ENCODE measurements at regions not wholly inside any gene's neighbourhood (a gene's known extent, or its start where the extent isn't known, plus 50 kb on each side); places are given as distances from the start of the nearest gene placed in this dataset.
A peak's percentile ranks its signal among the peaks of the same experiment; 100 is the strongest.

- no peak for DNase-seq
Observed at GRCh38 chr4:10973686-10974085, 289.1 kb upstream of the CLNK start.

- no peak for DNase-seq
Observed at GRCh38 chr4:10971800-10972401, 287.3 kb upstream of the CLNK start.

GRCh38 chr4:10965196-10965595, 280.6 kb upstream of the CLNK start:
- no peak for DNase-seq

- DNase-seq: no peak
Observed at GRCh38 chr4:10963958-10964703, 279.6 kb upstream of the CLNK start.

- DNase-seq: no peak
Observed at GRCh38 chr4:10963241-10963640, 278.7 kb upstream of the CLNK start.

GRCh38 chr4:10962246-10962645, 277.7 kb upstream of the CLNK start:
- no peak for DNase-seq

- DNase-seq: no peak
Observed at GRCh38 chr4:10960389-10960788, 275.8 kb upstream of the CLNK start.

GRCh38 chr4:10959586-10959985, 275.0 kb upstream of the CLNK start:
- DNase-seq: no peak

- DNase-seq: no peak
Observed at GRCh38 chr4:10958226-10958856, 273.8 kb upstream of the CLNK start.

GRCh38 chr4:10951306-10951705, 266.7 kb upstream of the CLNK start:
- DNase-seq: no peak

- no peak for DNase-seq
Observed at GRCh38 chr4:10949039-10949733, 264.6 kb upstream of the CLNK start.

- no peak for DNase-seq
Observed at GRCh38 chr4:10947898-10948297, 263.3 kb upstream of the CLNK start.

- no peak for DNase-seq
Observed at GRCh38 chr4:10944321-10944720, 259.8 kb upstream of the CLNK start.

- DNase-seq: no peak
Observed at GRCh38 chr4:10942156-10942555, 257.6 kb upstream of the CLNK start.

GRCh38 chr4:10929818-10930217, 245.2 kb upstream of the CLNK start:
- no peak for DNase-seq

GRCh38 chr4:10925996-10926395, 241.4 kb upstream of the CLNK start:
- DNase-seq: no peak

GRCh38 chr4:10924274-10924673, 239.7 kb upstream of the CLNK start:
- DNase-seq: no peak

- peak; percentile 89 for DNase-seq
Observed at GRCh38 chr4:10917566-10917965, 233.0 kb upstream of the CLNK start.

- DNase-seq: no peak
Observed at GRCh38 chr4:10898072-10898471, 213.5 kb upstream of the CLNK start.

- DNase-seq: no peak
Observed at GRCh38 chr4:10897076-10897475, 212.5 kb upstream of the CLNK start.

- no peak for DNase-seq
Observed at GRCh38 chr4:10893395-10893794, 208.8 kb upstream of the CLNK start.

GRCh38 chr4:10891866-10892265, 207.3 kb upstream of the CLNK start:
- DNase-seq: no peak

- DNase-seq: no peak
Observed at GRCh38 chr4:10889819-10890218, 205.3 kb upstream of the CLNK start.
